SK-N-MC (cell line): ENCODE measurements at regions not wholly inside any gene's neighbourhood (a gene's known extent, or its start where the extent isn't known, plus 50 kb on each side); places are given as distances from the start of the nearest gene placed in this dataset.
"Not testable (repeated sequence)": the region's sequence is repeated elsewhere in the genome, so short reads cannot be mapped to it uniquely, and the experiment has no call there.

ENCODE experiments used
- DNase-seq: peaks from one replicate; pipeline ENCODE4 v3.0.0-alpha.2; 2011; ENCODE audit warnings: low read depth, low spot score
- H3K27ac ChIP-seq: fragments of 200-600 bp; sonication (generic); 2 replicates; pipeline ENCODE4 v1.5.1; 2016; ENCODE audit warnings: mixed run types
- H3K36me3 ChIP-seq: fragments of 200-600 bp; sonication (generic); 2 replicates; pipeline ENCODE4 v1.6.1; 2017; ENCODE audit warnings: antibody characterized with exemption, low read length, mixed read lengths; ENCODE audit not compliant: insufficient read depth
- H3K4me3 ChIP-seq: fragments of 200-600 bp; sonication (generic); 2 replicates; pipeline ENCODE4 v1.5.1; 2016
- H3K9ac ChIP-seq: fragments of 200-600 bp; sonication (generic); 2 replicates; pipeline ENCODE4 v1.8.0; 2017; ENCODE audit warnings: mixed run types, mixed read lengths; ENCODE audit not compliant: insufficient read length
- H3K9me3 ChIP-seq: fragments of 200-600 bp; sonication (generic); 2 replicates; pipeline ENCODE4 v1.6.1; 2017; ENCODE audit warnings: low read depth, mild to moderate bottlenecking, antibody characterized with exemption, low read length, moderate library complexity, mixed read lengths
- EZH2 ChIP-seq: fragments of 200-600 bp; sonication (generic); IDR thresholded peaks from one replicate; pipeline ENCODE4 v1.6.1; 2017; ENCODE audit warnings: antibody characterized with exemption
- FOXP2 ChIP-seq: optimal IDR thresholded peaks from 2 replicates; pipeline ENCODE3; 2011; ENCODE audit warnings: mild to moderate bottlenecking, moderate library complexity; ENCODE audit not compliant: insufficient read depth; ENCODE audit errors: extremely low read length, control extremely low read depth
- POLR2AphosphoS5 ChIP-seq: IDR thresholded peaks from 2 replicates; pipeline ENCODE4 v1.6.1; 2012; ENCODE audit warnings: mild to moderate bottlenecking, low read depth, low read length, borderline replicate concordance

DNA sequence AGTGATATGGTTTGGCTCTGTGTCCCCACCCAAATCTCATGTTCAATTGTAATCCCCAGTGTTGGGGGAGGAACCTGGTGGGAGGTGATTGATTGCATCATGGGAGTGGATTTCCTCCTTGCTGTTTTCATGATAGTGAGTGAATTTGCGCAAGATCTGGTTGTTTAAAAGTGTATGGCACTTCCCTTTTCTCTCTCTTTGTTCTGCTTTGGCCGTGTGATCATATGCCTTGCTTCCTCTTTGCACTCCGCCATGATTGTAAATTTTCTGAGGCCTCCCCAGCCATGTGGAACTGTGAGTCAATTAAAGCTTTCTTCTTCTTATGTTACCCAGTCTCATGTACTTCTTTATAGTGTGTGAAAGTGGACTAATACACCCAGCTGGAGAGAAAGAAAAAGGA, 113.0 kb upstream of the AADAT start:
- no peak overlapping the region for H3K9ac ChIP-seq
- no peak for DNase-seq
- H3K9me3 ChIP-seq, result no peaks in the 10 kb centered on the region
- no peak overlapping the region for H3K27ac ChIP-seq
- TF ChIP-seq EZH2 (no peak), POLR2AphosphoS5 (no peak), FOXP2 (no peak)
- H3K36me3 ChIP-seq, result no peaks in the 10 kb centered on the region
- H3K4me3 ChIP-seq, result no peak overlapping the region

DNA sequence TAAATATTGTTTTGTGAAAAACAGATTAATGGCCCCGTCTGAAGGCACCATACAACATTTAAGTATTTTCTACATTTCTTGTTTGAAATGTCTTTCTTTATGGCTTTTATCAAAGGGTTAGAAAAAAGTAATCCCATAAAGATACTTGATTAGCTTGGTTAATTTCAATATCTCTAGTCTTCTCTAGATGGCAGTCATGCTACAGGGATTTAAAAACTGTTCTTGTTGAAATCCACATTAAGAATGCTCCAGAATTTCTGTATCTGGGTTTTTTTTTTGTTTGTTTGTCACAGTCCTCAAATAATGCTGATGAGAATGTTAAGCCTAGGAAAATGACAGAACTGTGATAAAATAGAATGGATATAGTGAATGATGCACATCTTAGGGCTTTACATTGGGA, 109.0 kb upstream of the AADAT start:
- TF ChIP-seq FOXP2, result no peak
- no peak for TF ChIP-seq EZH2
- TF ChIP-seq POLR2AphosphoS5, result no peak
- no peaks in the 10 kb centered on the region for H3K9me3 ChIP-seq
- DNase-seq, result no peak
- no peaks in the 10 kb centered on the region for H3K36me3 ChIP-seq
- no peak overlapping the region for H3K27ac ChIP-seq
- no peak overlapping the region for H3K4me3 ChIP-seq
- no peak overlapping the region for H3K9ac ChIP-seq

- not testable (repeated sequence) for H3K36me3 ChIP-seq, DNase-seq, H3K4me3 ChIP-seq, H3K27ac ChIP-seq, H3K9ac ChIP-seq, H3K9me3 ChIP-seq
These were observed 105.0 kb upstream of the AADAT start for GRCh38 chr4:170194794-170195193.

GRCh38 chr4:170193496-170193895, 103.7 kb upstream of the AADAT start:
- H3K36me3 ChIP-seq, result no peaks in the 10 kb centered on the region
- no peak overlapping the region for H3K4me3 ChIP-seq
- H3K27ac ChIP-seq, result no peak overlapping the region
- no peak overlapping the region for H3K9ac ChIP-seq
- no peak for TF ChIP-seq FOXP2
- TF ChIP-seq EZH2, result no peak
- no peak for TF ChIP-seq POLR2AphosphoS5
- H3K9me3 ChIP-seq, result no peaks in the 10 kb centered on the region
- no peak for DNase-seq

GRCh38 chr4:170190265-170190664, 100.5 kb upstream of the AADAT start:
- Histone ChIP-seq H3K36me3 (no peaks in the 10 kb centered on the region), H3K4me3 (no peak overlapping the region), H3K27ac (no peak overlapping the region), H3K9me3 (no peaks in the 10 kb centered on the region), H3K9ac (no peak overlapping the region)
- TF ChIP-seq EZH2 (no peak), FOXP2 (no peak), POLR2AphosphoS5 (no peak)
- DNase-seq, result no peak

- DNase-seq, result no peak
- no peak overlapping the region for H3K9ac ChIP-seq
- H3K4me3 ChIP-seq, result no peak overlapping the region
- no peaks in the 10 kb centered on the region for H3K36me3 ChIP-seq
- no peak for TF ChIP-seq EZH2
- TF ChIP-seq POLR2AphosphoS5, result no peak
- TF ChIP-seq FOXP2, result no peak
- H3K9me3 ChIP-seq, result no peaks in the 10 kb centered on the region
- H3K27ac ChIP-seq, result no peak overlapping the region
These were observed 81.1 kb upstream of the AADAT start for GRCh38 chr4:170170861-170171260.

DNA sequence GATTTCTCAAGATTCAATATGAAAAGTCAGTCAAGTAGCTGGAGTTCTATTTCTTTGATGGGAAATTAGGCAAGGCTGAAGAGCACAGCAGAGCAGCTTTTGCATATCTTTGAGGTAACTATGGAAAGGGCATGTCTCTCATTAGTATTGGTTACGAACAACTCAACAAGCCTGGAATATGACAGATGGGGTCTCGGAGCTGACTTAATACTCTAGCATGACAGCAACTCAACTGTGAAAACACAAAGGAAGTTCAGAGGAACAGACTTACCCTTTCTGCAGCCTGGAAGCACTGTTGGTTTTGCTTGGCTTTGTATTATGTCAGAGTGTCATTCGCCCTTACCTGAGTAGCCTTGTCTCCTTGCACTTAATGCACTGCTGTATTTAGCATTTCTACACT, 79.9 kb upstream of the AADAT start:
- Histone ChIP-seq H3K4me3 (no peak overlapping the region), H3K27ac (no peak overlapping the region), H3K9me3 (no peaks in the 10 kb centered on the region), H3K36me3 (no peaks in the 10 kb centered on the region), H3K9ac (no peak overlapping the region)
- no peak for DNase-seq
- TF ChIP-seq POLR2AphosphoS5, result no peak
- no peak for TF ChIP-seq FOXP2
- TF ChIP-seq EZH2, result no peak

DNA sequence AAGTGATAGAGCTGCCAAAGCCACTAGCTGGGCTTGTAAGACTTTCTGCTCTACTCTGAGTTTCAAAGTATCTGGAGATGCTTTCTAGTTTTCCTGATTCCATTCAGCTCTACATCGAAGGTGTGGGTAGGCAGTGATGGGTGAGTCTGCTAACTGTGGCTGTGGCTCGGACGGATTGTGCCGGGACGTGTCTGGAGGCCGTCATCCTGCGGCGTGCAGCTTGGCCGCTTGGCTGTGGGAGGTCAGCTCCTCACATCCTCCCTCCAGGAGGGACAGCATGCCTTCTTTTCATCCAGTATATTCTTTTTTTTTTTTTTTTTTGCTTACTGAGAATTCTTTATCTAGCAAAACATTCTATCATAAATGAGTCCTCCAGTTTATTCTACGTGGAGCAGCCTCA, 77.9 kb upstream of the AADAT start:
- Histone ChIP-seq H3K27ac (no peak overlapping the region), H3K4me3 (no peak overlapping the region), H3K9ac (no peak overlapping the region), H3K9me3 (no peaks in the 10 kb centered on the region), H3K36me3 (no peaks in the 10 kb centered on the region)
- TF ChIP-seq POLR2AphosphoS5 (no peak), EZH2 (no peak), FOXP2 (no peak)
- no peak for DNase-seq

GRCh38 chr4:170166193-170166592, 76.4 kb upstream of the AADAT start:
- H3K36me3 ChIP-seq, H3K9ac ChIP-seq, H3K9me3 ChIP-seq, H3K4me3 ChIP-seq, DNase-seq, H3K27ac ChIP-seq: not testable (repeated sequence)
